Ovary (tissue), 7 donors: ENCODE measurements at regions not wholly inside any gene's neighbourhood (a gene's known extent, or its start where the extent isn't known, plus 50 kb on each side); places are given as distances from the start of the nearest gene placed in this dataset.
"Not testable (repeated sequence)": the region's sequence is repeated elsewhere in the genome, so short reads cannot be mapped to it uniquely, and the experiment has no call there.

Experiments
- DNase-seq, 5 donors: peaks; one replicate each; pipeline ENCODE4 v3.0.0-alpha.2; 2019 to 2020
- H3K27ac ChIP-seq, 2 donors: fragments of 200-600 bp; one replicate each; pipeline versions ENCODE4 v1.5.1 to v1.8.0; 2019 to 2022
- H3K27me3 ChIP-seq: fragments of 200-600 bp; one replicate; pipeline ENCODE4 v1.8.0; 2022
- H3K36me3 ChIP-seq: fragments of 200-600 bp; sonication (generic); one replicate; pipeline ENCODE4 v1.5.1; 2019
- H3K4me1 ChIP-seq: one replicate; pipeline ENCODE4 v1.8.1; 2013; ENCODE audit warnings: mild to moderate bottlenecking, moderate library complexity; ENCODE audit not compliant: insufficient read depth
- H3K4me3 ChIP-seq: fragments of 200-600 bp; sonication (generic); one replicate; pipeline ENCODE4 v1.5.1; 2017
- H3K9me3 ChIP-seq, 2 donors: fragments of 200-600 bp in 1 of 2; sonication (generic) in 1 of 2; one replicate each; pipeline versions ENCODE4 v1.5.1 to v1.8.1; 2013 to 2019; ENCODE audit warnings: mild to moderate bottlenecking in 1 of 2, moderate library complexity in 1 of 2
- CTCF ChIP-seq, 3 donors: fragments of 450-650 bp in 2 of 3; fragments of 200-600 bp in 1 of 3; IDR thresholded peaks; one replicate each; pipeline versions ENCODE4 v1.5.1 to v1.8.0; 2016 to 2022; ENCODE audit warnings: antibody characterized with exemption in 3 of 3, mild to moderate bottlenecking in 1 of 3
- EP300 ChIP-seq: sonication (generic); formaldehyde crosslinking; IDR thresholded peaks from one replicate; pipeline ENCODE4 v1.6.1; 2017; ENCODE audit warnings: antibody characterized with exemption
- POLR2A ChIP-seq: fragments of 450-650 bp; IDR thresholded peaks from one replicate; pipeline ENCODE4 v1.6.1; 2017; ENCODE audit warnings: antibody characterized with exemption, mild to moderate bottlenecking, moderate library complexity
- WGBS, 3 donors: extraction: QIAGEN DNeasy Blood & Tissue Kit in 1 of 3; methylation state at CpG; one replicate each; pipeline versions ENCODE4 v1.1.5 to v1.1.7; 2013 to 2017; 5-methylcytosine and 5-hydroxymethylcytosine counted together
- intact Hi-C, 4 donors: fragments of 100-400 bp; cut with DNase I; formaldehyde crosslinking; loops; one replicate each; pipeline versions ENCODE4 v1.11.0 to v1.15.1; 2022 to 2023
- donor health status: DM: no; HTN: no; CAD: no; lungs with moderate emphysema.
- donor health status: DM: no; HTN: no; CAD: no.
- donor health status: Bipolar disorder and iron deficiency.
- donor health status: DM: no; HTN: no; CAD: no.
- donor health status: DM: yes; HTN: yes; CAD: no.

GRCh38 chr6:125640441-125641150 is 108.8 kb upstream of the HEY2 start:
- H3K4me3 ChIP-seq, result no peak overlapping the region
- no peak for TF ChIP-seq POLR2A
- no peak for TF ChIP-seq CTCF (IDR thresholded peaks at IDR 0.05)
- no peak for TF ChIP-seq EP300
- H3K27me3 ChIP-seq, result no peaks in the 10 kb centered on the region
- H3K27ac ChIP-seq, result no peak overlapping the region
- H3K36me3 ChIP-seq, result no peaks in the 10 kb centered on the region
- WGBS, 3 donors, result 82 to 91% (median 87%) methylated on average over 5 of the region's 5 CpGs
- DNase-seq, result no peak
- intact Hi-C loops, result no loop called here
- H3K4me1 ChIP-seq, result no peaks in the 10 kb centered on the region
- H3K9me3 ChIP-seq, result no peaks in the 10 kb centered on the region

- intact Hi-C loops, H3K9me3 ChIP-seq, H3K27ac ChIP-seq, H3K27me3 ChIP-seq, H3K36me3 ChIP-seq, H3K4me1 ChIP-seq, DNase-seq, H3K4me3 ChIP-seq: not testable (repeated sequence)
- 94 to 97% (median 96%) methylated on average over 25 to 27 of the region's 27 CpGs for WGBS, 3 donors
These were observed 105.3 kb upstream of the HEY2 start for GRCh38 chr6:125643967-125644661.

GRCh38 chr6:125647391-125647790 is 102.0 kb upstream of the HEY2 start:
- 92 to 95% (median 94%) methylated on average over 4 of the region's 4 CpGs for WGBS, 3 donors
- no peak for DNase-seq
- no peaks in the 10 kb centered on the region for H3K9me3 ChIP-seq
- no peak overlapping the region for H3K27ac ChIP-seq
- no peaks in the 10 kb centered on the region for H3K36me3 ChIP-seq
- no peaks in the 10 kb centered on the region for H3K27me3 ChIP-seq
- TF ChIP-seq POLR2A, result no peak
- no peak for TF ChIP-seq CTCF (IDR thresholded peaks at IDR 0.05)
- no peak for TF ChIP-seq EP300
- intact Hi-C loops, result no loop called here
- no peak overlapping the region for H3K4me3 ChIP-seq
- no peaks in the 10 kb centered on the region for H3K4me1 ChIP-seq

- H3K9me3 ChIP-seq, intact Hi-C loops, H3K4me3 ChIP-seq, H3K27me3 ChIP-seq, H3K27ac ChIP-seq, H3K4me1 ChIP-seq, DNase-seq, H3K36me3 ChIP-seq: not testable (repeated sequence)
These were observed 95.7 kb upstream of the HEY2 start for GRCh38 chr6:125653752-125654151.

- no peak overlapping the region for H3K27ac ChIP-seq
- DNase-seq, result no peak
- TF ChIP-seq CTCF (IDR thresholded peaks at IDR 0.05) (no peak), EP300 (no peak)
- no peak overlapping the region for H3K4me3 ChIP-seq
- H3K36me3 ChIP-seq, result no peaks in the 10 kb centered on the region
- H3K9me3 ChIP-seq, result no peaks in the 10 kb centered on the region
- intact Hi-C loops, result no loop called here
- no peaks in the 10 kb centered on the region for H3K27me3 ChIP-seq
- WGBS, 3 donors, result 93 to 96% (median 95%) methylated on average over 1 of the region's 1 CpG
- no peaks in the 10 kb centered on the region for H3K4me1 ChIP-seq
These were observed 93.9 kb upstream of the HEY2 start for GRCh38 chr6:125655511-125655910.
